ENCODE measurements at regions not wholly inside any gene's neighbourhood (a gene's known extent, or its start where the extent isn't known, plus 50 kb on each side); places are given as distances from the start of the nearest gene placed in this dataset.
A peak's percentile ranks its signal among the peaks of the same experiment; 100 is the strongest.

- DNase-seq (ENCODE audit: low spot score in 2 of 2) = peak; percentile 41 to 62
- no peak for FAIRE-seq
Observed at GRCh38 chr5:66306105-66306843, 162.2 kb downstream of the SREK1 start.

- DNase-seq (ENCODE audit: low spot score in 2 of 2) (no peak), FAIRE-seq (no peak)
Observed at GRCh38 chr5:66306844-66307315, 162.8 kb downstream of the SREK1 start.

GRCh38 chr5:66307647-66308241 lies 163.6 kb downstream of the SREK1 start:
- DNase-seq (ENCODE audit: low spot score in 2 of 2) (peak; percentile 38 to 47), FAIRE-seq (peak; percentile 49)

DNA sequence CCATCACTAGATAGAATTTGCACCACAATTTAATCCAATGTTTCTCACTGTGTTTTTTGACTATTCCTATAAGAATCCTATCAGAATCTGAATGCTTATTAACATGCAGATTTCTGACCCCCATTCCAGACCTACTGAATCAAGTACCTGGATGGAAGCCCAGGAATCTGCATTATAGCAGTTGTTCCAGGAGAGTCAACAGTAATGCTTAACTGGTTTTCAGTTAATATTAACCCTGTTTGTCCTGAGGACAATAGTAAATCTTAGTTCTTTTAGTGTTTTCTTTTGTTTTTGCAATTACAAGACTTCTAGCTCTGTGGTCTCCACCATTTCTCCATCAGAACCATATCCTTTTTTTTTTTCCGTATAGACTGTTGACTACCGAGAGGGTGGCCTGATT lies 168.2 kb downstream of the SREK1 start:
- DNase-seq (ENCODE audit: low spot score in 2 of 2) (no peak), FAIRE-seq (no peak)

GRCh38 chr5:66315784-66316183 lies 171.7 kb downstream of the SREK1 start:
- no peak for FAIRE-seq
- no peak for DNase-seq (ENCODE audit: low spot score in 2 of 2)

DNA sequence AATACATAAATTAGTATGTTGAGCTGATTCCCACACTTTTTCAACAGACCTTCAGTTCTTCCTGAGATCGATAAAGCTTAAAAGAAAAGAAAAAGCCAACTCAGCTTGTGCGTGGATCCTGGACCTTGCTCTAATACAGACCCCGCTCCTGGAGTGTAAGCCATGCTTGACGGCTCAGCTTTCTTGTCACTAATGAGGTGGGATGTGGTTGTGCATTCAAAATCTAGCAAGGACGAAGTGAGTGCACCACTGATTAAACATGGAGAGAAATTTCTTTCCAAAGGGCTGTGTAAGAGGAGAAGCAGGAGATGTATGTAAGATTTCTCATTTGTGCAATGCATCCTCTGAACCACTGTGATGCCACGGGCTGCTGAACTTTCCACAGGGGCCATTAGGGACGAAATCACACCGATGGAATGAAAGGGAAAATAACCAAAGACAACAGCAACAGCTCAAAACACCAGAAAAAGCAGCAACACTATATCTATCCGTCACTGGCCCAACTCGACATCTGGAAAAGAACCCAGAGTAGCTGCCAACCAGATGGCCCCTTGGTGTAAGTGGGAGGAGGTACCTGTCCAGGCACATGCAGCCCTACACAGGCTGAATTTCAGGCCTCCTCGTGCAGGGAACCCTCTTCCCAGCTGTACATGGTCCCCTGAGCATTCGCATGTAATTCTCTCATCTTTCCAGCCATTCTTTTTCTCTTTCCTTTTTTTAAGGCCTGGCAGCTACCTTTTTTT lies 178.9 kb downstream of the SREK1 start:
- DNase-seq (ENCODE audit: low spot score in 2 of 2) (no peak), FAIRE-seq (no peak)

DNA sequence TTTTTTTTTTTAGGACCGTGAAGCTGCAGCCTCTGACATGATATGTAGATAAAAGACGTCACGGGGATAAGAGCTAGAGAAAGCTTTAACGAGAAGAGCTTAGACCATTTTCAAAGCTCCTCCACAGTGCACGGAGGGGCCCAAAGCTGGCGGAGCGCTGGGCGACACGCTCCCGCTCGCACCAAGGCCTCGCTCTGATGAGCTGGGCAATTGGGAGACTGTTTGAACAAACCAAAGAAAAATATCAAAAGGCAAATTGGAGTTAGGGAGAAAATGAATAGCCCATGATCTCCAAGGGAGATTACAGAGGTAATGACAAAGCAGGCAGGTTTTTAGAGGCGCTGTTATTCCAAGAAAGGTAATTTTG lies 179.4 kb downstream of the SREK1 start:
- FAIRE-seq = no peak

DNA sequence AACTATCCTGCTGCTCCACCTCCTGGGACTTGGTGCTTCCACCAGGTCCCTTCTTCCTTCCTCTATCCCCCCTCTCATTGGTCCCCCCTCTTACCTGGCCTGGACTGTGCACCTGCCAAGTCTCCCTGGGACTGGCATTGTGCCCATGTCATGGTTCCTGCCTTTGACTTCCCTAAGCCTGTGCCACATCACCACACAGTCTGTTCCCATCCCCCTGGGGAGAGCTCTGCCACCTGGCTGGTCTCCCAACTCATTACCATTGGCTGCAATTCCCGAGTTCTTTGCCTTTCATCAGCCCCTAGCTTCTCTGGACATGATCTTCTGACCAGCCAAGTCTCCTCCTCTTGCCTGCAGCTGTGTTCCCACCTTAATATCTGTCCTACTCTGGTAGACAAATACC lies 180.3 kb downstream of the SREK1 start:
- FAIRE-seq (no peak), DNase-seq (ENCODE audit: low spot score in 2 of 2) (no peak)

More for the DNA sequence above, 179.4 kb downstream of the SREK1 start:
- DNase-seq (ENCODE audit: low spot score in 2 of 2) = no peak

DNA sequence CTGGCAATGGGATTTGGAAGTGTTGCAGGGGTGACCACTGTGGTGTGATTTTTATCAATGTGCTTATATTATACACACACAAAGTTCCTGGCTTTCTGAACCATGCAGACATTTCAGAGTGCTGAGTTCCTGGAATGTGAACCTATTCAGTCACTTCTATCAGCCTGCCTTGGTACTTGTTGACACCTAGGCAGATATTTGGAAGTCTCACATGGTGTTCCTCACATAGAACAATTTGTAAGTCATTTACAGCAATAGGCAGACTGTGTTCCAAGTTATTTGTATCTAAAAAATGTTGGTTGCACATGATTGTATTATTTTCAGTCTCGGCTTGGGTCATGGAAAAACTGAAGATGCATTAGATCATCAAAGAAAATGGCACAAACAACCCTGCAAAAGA lies 182.2 kb downstream of the SREK1 start:
- FAIRE-seq (no peak), DNase-seq (ENCODE audit: low spot score in 2 of 2) (no peak)

DNA sequence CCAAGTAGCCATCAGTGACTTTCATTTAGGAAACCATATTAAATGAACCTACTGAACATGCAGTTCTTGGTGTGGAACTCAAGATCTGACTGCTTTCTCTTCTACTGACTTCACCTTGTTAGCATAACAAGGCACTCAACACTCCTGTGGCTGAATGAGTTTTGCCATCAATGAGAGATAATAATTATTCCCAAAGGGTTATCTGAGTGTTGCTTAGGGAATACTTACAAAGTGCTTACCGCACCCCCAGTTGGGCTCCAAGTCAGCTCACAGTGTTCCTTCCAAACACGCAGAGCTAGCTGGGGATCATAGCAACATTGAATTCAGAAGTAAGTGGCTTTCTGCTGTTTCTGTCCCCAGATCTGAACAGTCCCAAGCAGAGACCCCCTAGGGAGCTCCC lies 182.9 kb downstream of the SREK1 start:
- DNase-seq (ENCODE audit: low spot score in 2 of 2) = no peak

DNA sequence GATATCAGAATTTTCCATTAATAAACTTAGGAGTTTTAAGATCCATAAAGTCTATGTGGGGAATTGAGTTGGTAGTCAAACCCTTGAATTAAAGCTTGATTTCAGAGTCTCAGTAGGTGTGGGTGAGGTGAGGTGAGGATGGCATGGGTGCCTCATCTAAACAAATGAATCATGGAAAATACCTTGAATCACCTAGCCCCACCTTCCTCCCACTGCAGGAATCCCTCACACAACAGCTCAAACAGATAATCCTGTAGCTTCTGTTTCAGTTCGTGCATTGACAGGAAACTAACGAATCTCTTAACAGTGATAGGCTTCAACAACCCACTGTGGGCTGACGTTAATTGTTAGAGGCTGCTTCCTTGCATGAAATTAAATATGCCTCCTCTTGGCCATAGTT lies 185.0 kb downstream of the SREK1 start:
- FAIRE-seq = no peak
- DNase-seq (ENCODE audit: low spot score in 2 of 2) = no peak

More for the DNA sequence above, 182.9 kb downstream of the SREK1 start:
- no peak for FAIRE-seq

DNA sequence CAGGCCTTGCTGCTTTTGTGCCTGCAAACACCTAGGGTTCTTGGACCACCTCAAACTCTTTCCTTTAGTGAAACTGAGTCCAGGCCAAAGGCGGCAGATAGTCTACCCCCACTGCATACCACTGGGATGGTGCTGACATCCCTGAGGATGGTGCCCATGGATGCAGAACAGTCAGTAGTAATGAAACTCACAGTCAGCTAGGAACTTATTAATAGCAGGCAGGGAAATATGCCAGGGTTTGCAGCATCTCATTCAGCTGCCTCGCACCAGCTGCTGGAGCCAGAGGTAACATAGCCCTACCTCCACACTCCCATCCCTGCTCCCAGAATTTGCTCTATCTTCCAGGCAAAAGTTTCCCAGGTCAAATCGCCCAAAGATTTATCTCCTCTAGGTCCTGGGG lies 189.1 kb downstream of the SREK1 start:
- FAIRE-seq = no peak

DNA sequence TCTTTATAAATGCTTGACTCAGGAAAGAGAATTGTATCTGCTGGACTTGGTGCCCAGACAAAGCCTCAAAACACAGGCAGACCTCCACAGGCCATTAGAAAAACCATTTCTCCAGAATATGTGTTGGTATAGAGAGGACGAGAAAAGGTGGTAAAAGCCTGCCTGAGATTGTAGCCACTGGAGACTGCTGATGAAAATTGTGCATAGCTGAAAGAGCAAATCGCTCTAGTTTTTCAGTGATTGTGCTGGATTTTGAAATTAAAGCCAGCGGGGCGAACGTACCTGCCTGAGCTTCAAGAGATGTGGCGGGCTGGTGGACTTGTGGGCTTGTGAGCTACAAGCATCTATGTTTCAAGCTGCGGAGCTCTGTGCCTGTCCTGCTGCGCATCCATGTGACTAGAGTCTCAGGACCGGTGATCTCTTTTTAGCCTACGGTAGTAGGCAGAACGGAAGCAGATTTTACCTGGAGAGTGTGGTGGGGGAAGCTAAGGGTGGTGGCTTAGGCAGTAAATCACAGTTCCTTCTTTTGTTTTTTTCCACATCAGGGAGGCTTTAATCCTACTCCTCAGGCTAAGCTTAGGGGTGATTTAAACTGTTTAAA lies 193.6 kb downstream of the SREK1 start:
- DNase-seq (ENCODE audit: low spot score in 2 of 2) (no peak), FAIRE-seq (no peak)

More for the DNA sequence above, 189.1 kb downstream of the SREK1 start:
- DNase-seq (ENCODE audit: low spot score in 2 of 2) = no peak

DNA sequence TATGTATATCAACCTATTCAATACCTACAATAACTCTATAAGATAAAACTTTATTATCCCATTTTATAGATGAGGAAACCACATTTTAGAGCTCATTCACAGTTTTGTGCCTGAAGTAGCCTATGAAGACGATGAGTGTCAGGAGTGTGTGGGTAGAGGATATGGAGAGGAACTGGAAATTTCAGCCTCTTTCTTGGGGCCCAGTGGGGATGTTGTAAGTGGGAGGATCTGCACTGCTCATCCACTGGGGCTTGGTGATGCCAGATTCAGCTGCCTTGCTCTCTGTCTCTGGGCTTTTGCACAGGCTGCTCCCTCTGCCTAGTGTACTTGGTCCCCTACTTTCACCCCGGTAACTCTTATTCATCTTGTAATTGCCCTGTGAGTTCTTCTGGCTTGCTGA lies 194.7 kb downstream of the SREK1 start:
- FAIRE-seq = no peak
- DNase-seq (ENCODE audit: low spot score in 2 of 2) = no peak

GRCh38 chr5:66339896-66340295 lies 195.8 kb downstream of the SREK1 start:
- DNase-seq (ENCODE audit: low spot score in 2 of 2) = no peak
- FAIRE-seq = no peak

- no peak for FAIRE-seq
Observed at GRCh38 chr5:66340786-66341185, 196.7 kb downstream of the SREK1 start.

GRCh38 chr5:66342341-66342880 lies 198.3 kb downstream of the SREK1 start:
- no peak for FAIRE-seq

More at GRCh38 chr5:66340786-66341185, 196.7 kb downstream of the SREK1 start:
- DNase-seq (ENCODE audit: low spot score in 2 of 2) = no peak

DNA sequence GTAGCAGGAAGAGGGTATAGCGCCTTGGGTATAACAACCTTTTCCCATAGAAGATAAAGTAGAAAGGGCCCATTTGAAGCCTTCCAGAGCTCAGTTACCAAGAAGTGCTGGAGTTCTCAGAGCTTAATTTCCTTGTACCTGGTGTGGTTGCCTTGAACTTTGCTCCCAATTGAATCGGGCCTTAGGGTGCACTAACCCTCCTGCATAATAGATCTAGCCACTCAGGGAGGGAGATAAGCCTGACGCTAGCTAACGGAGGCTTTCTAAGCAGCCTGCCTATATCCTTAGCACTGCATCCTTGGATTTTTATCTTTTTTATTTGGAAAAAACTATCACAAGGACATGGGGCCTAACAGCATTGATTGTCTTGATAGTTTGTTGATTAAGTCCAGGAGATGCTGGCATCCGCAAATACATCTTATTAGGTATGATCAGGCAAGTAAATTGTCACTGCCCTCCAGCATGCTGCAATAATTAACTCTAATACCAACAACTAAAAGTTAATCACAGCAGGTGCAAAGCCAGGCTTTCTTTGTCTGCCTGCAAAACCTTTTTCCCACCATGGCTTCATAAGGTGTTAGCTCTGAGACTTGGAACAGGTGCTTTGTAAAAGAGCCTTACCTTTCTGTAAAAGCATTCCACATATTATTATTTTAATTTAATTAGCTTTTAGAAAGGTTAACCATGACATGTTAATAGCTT lies 199.4 kb downstream of the SREK1 start:
- no peak for DNase-seq (ENCODE audit: low spot score in 2 of 2)
- no peak for FAIRE-seq

More at GRCh38 chr5:66342341-66342880, 198.3 kb downstream of the SREK1 start:
- no peak for DNase-seq (ENCODE audit: low spot score in 2 of 2)

DNA sequence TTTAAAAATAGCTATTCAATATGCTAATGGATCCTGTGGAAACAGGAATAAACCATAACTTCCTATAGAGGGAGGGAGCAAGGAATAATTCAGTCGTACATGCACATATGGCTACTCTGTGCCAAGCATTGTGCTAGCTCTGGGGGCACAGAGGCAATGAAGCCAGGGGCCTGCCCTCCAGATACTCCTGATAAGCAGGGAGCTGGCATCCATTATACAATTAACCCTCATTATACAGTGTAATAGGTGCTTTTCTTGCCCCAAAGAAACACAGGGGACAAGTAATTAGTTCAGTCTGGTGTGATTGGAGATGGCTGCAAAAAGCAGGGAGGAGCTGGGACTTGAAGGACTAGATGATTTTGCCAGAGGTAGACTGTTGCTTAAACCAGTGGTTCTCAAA lies 200.4 kb downstream of the SREK1 start:
- no peak for FAIRE-seq

GRCh38 chr5:66345281-66345680 lies 201.2 kb downstream of the SREK1 start:
- DNase-seq (ENCODE audit: low spot score in 2 of 2) (no peak), FAIRE-seq (no peak)

More for the DNA sequence above, 200.4 kb downstream of the SREK1 start:
- no peak for DNase-seq (ENCODE audit: low spot score in 2 of 2)
